Activated CD8-positive, alpha-beta memory T cell treated with anti-CD3 and anti-CD28 coated beads, Interleukin-2, amount 50 U/mL, for 48 hours (primary cell): ENCODE measurements at regions not wholly inside any gene's neighbourhood (a gene's known extent, or its start where the extent isn't known, plus 50 kb on each side); places are given as distances from the start of the nearest gene placed in this dataset.

Experiments
- DNase-seq: peaks from one replicate; pipeline ENCODE4 v3.0.0-alpha.2; 2020

GRCh38 chr7:98679741-98680140, 62.7 kb downstream of the NPTX2 start:
- no peak for DNase-seq

GRCh38 chr7:98681511-98681910, 64.4 kb downstream of the NPTX2 start:
- DNase-seq = no peak

GRCh38 chr7:98681951-98682350, 64.9 kb downstream of the NPTX2 start:
- no peak for DNase-seq

- no peak for DNase-seq
Observed at GRCh38 chr7:98683514-98683913, 66.4 kb downstream of the NPTX2 start.

- DNase-seq = no peak
Observed at GRCh38 chr7:98685541-98685940, 68.5 kb downstream of the NPTX2 start.

GRCh38 chr7:98686466-98687080, 69.5 kb downstream of the NPTX2 start:
- no peak for DNase-seq

GRCh38 chr7:98687111-98687751, 70.1 kb downstream of the NPTX2 start:
- no peak for DNase-seq

GRCh38 chr7:98691619-98692018, 74.5 kb downstream of the NPTX2 start:
- DNase-seq = no peak

- DNase-seq = no peak
Observed at GRCh38 chr7:98697083-98697482, 80.0 kb downstream of the NPTX2 start.

- DNase-seq = no peak
Observed at GRCh38 chr7:98697485-98698240, 80.6 kb downstream of the NPTX2 start.

- no peak for DNase-seq
Observed at GRCh38 chr7:98698976-98699375, 81.9 kb downstream of the NPTX2 start.

GRCh38 chr7:98700533-98700932, 83.4 kb downstream of the NPTX2 start:
- DNase-seq = no peak

GRCh38 chr7:98701372-98701771, 84.3 kb downstream of the NPTX2 start:
- no peak for DNase-seq

- no peak for DNase-seq
Observed at GRCh38 chr7:98702021-98702420, 84.9 kb downstream of the NPTX2 start.

GRCh38 chr7:98703916-98704315, 86.8 kb downstream of the NPTX2 start:
- DNase-seq = no peak

GRCh38 chr7:98705626-98706025, 88.5 kb downstream of the NPTX2 start:
- no peak for DNase-seq

- no peak for DNase-seq
Observed at GRCh38 chr7:98707076-98707475, 90.0 kb downstream of the NPTX2 start.

GRCh38 chr7:98711945-98712344, 94.9 kb downstream of the NPTX2 start:
- no peak for DNase-seq

- no peak for DNase-seq
Observed at GRCh38 chr7:98713165-98713810, 96.2 kb downstream of the NPTX2 start.

- no peak for DNase-seq
Observed at GRCh38 chr7:98719396-98719795, 102.3 kb downstream of the NPTX2 start.

- no peak for DNase-seq
Observed at GRCh38 chr7:98722402-98722801, 105.3 kb downstream of the NPTX2 start.

- DNase-seq = no peak
Observed at GRCh38 chr7:98724591-98724990, 107.5 kb downstream of the NPTX2 start.

GRCh38 chr7:98727146-98727709, 110.1 kb downstream of the NPTX2 start:
- DNase-seq = no peak
